ENCODE measurements at regions not wholly inside any gene's neighbourhood (a gene's known extent, or its start where the extent isn't known, plus 50 kb on each side); places are given as distances from the start of the nearest gene placed in this dataset.

GRCh38 chr5:117748336-117748735 is 1173.7 kb upstream of the SEMA6A start:
- Histone ChIP-seq H2AFZ (ENCODE audit: control insufficient read depth, low read length) (no peak overlapping the region), H3K27ac (ENCODE audit: control insufficient read depth, insufficient read depth, low read length) (no peak overlapping the region), H4K20me1 (ENCODE audit: control insufficient read depth, extremely low read depth, insufficient read depth, low read length) (no peaks in the 10 kb centered on the region), H3K79me2 (ENCODE audit: control insufficient read depth, insufficient read depth, low read length) (no peaks in the 10 kb centered on the region), H3K9ac (ENCODE audit: control insufficient read depth, extremely low read depth, insufficient read depth, low read length) (no peak overlapping the region), H3K4me3 (ENCODE audit: control insufficient read depth in 2 of 3, extremely low read depth in 1 of 3, insufficient read depth in 2 of 3, low read depth in 1 of 3, low read length in 3 of 3) (no peak overlapping the region), H3K36me3 (ENCODE audit: control insufficient read depth in 2 of 2, extremely low read depth in 1 of 2, insufficient read depth in 2 of 2, low read length in 2 of 2) (no peaks in the 10 kb centered on the region), H3K9me1 (ENCODE audit: control insufficient read depth, extremely low read depth, insufficient read depth, low read length) (no peaks in the 10 kb centered on the region), H3K27me3 (ENCODE audit: control insufficient read depth, extremely low read depth, insufficient read depth, low read length) (no peaks in the 10 kb centered on the region), H3K4me1 (ENCODE audit: control insufficient read depth, extremely low read depth, insufficient read depth, low read length) (no peaks in the 10 kb centered on the region), H3K9me3 (ENCODE audit: control insufficient read depth, low read depth, low read length) (no peaks in the 10 kb centered on the region), H3K4me2 (ENCODE audit: control insufficient read depth, extremely low read depth, insufficient read depth, low read depth, low read length) (no peak overlapping the region)
- dilution Hi-C loops (cut with MboI; ENCODE audit: extremely low pct_ligation_motif_present, low sequenced_read_pairs), result no loop called here
- FAIRE-seq (no peak), DNase-seq (ENCODE audit: low read depth, low spot score) (no peak)
- no peak for TF ChIP-seq EZH2 (IDR thresholded peaks at IDR 0.05; ENCODE audit: low read length)
- no peak for TF ChIP-seq CTCF (optimal IDR thresholded peaks at IDR 0.05 in 1 of 3, IDR thresholded peaks at IDR 0.05 in 1 of 3, conservative IDR thresholded peaks at IDR 0.05 in 1 of 3; ENCODE audit: extremely low read depth in 1 of 3, insufficient read depth in 2 of 3, low read length in 3 of 3)

DNA sequence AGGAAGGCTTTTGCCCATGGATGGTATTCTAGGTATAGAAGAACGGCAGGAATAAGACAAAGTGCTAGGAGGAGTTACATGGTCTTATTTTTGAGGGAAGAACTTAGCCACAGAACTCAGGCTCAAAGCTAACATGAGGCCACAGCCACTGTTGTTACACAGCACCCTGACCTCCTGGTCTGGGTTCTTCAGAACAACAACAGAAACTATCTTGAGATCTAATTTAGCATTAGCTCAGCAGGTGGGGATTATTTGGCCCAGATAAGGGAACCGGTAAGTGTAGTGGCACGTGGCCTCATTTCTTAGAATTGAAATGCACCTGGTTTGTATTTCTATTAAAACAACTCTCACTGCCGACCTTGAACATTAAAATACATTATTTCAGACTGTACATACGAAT is 1168.7 kb upstream of the SEMA6A start:
- H3K36me3 ChIP-seq (ENCODE audit: control insufficient read depth in 2 of 2, extremely low read depth in 1 of 2, insufficient read depth in 2 of 2, low read length in 2 of 2), result no peaks in the 10 kb centered on the region
- H2AFZ ChIP-seq (ENCODE audit: control insufficient read depth, low read length), result no peak overlapping the region
- dilution Hi-C loops (cut with MboI; ENCODE audit: extremely low pct_ligation_motif_present, low sequenced_read_pairs), result no loop called here
- no peaks in the 10 kb centered on the region for H3K27me3 ChIP-seq (ENCODE audit: control insufficient read depth, extremely low read depth, insufficient read depth, low read length)
- H3K9me1 ChIP-seq (ENCODE audit: control insufficient read depth, extremely low read depth, insufficient read depth, low read length), result no peaks in the 10 kb centered on the region
- no peak overlapping the region for H3K27ac ChIP-seq (ENCODE audit: control insufficient read depth, insufficient read depth, low read length)
- no peaks in the 10 kb centered on the region for H3K4me1 ChIP-seq (ENCODE audit: control insufficient read depth, extremely low read depth, insufficient read depth, low read length)
- no peaks in the 10 kb centered on the region for H3K79me2 ChIP-seq (ENCODE audit: control insufficient read depth, insufficient read depth, low read length)
- H3K9ac ChIP-seq (ENCODE audit: control insufficient read depth, extremely low read depth, insufficient read depth, low read length), result no peak overlapping the region
- H4K20me1 ChIP-seq (ENCODE audit: control insufficient read depth, extremely low read depth, insufficient read depth, low read length), result no peaks in the 10 kb centered on the region
- no peaks in the 10 kb centered on the region for H3K9me3 ChIP-seq (ENCODE audit: control insufficient read depth, low read depth, low read length)
- no peak for TF ChIP-seq CTCF (optimal IDR thresholded peaks at IDR 0.05 in 1 of 3, IDR thresholded peaks at IDR 0.05 in 1 of 3, conservative IDR thresholded peaks at IDR 0.05 in 1 of 3; ENCODE audit: extremely low read depth in 1 of 3, insufficient read depth in 2 of 3, low read length in 3 of 3)
- TF ChIP-seq EZH2 (IDR thresholded peaks at IDR 0.05; ENCODE audit: low read length), result no peak
- no peak overlapping the region for H3K4me2 ChIP-seq (ENCODE audit: control insufficient read depth, extremely low read depth, insufficient read depth, low read depth, low read length)
- no peak for FAIRE-seq
- DNase-seq (ENCODE audit: low read depth, low spot score), result no peak
- H3K4me3 ChIP-seq (ENCODE audit: control insufficient read depth in 2 of 3, extremely low read depth in 1 of 3, insufficient read depth in 2 of 3, low read depth in 1 of 3, low read length in 3 of 3), result no peak overlapping the region

All from keratinocyte (primary cell).